ENCODE measurements at regions not wholly inside any gene's neighbourhood (a gene's known extent, or its start where the extent isn't known, plus 50 kb on each side); places are given as distances from the start of the nearest gene placed in this dataset.

DNA sequence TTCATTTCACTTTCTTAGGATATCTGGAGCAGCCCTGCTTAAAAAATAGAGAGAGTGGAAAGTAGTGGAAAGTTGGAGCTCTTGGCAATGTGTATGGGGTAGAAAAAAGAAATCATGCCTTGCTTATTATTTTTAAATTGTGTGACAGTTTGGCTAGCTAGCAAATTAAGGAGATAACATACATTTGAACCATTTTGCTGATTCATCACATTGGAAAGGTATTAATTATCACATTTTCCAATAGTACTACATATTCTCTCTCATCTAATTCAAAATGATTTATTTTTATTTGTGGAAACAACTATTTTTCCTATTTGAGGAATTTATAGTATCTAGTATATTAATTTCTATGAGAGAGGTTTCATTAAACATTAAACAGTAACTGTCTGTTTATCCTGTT is 280.4 kb downstream of the KLHL4 start:
- TF ChIP-seq POLR2A (IDR thresholded peaks at IDR 0.05; ENCODE audit: insufficient read depth in 1 of 2, low read depth in 2 of 2, low read length in 2 of 2) (no peak), NFE2 (CRISPR knock-in tag; IDR thresholded peaks at IDR 0.05) (no peak), ESRRA (CRISPR knock-in tag; IDR thresholded peaks at IDR 0.05; ENCODE audit: low read depth) (no peak), EZH2 (conservative IDR thresholded peaks at IDR 0.05; ENCODE audit: low read depth, low read length) (no peak)
- TF ChIP-seq, protein P1, sequence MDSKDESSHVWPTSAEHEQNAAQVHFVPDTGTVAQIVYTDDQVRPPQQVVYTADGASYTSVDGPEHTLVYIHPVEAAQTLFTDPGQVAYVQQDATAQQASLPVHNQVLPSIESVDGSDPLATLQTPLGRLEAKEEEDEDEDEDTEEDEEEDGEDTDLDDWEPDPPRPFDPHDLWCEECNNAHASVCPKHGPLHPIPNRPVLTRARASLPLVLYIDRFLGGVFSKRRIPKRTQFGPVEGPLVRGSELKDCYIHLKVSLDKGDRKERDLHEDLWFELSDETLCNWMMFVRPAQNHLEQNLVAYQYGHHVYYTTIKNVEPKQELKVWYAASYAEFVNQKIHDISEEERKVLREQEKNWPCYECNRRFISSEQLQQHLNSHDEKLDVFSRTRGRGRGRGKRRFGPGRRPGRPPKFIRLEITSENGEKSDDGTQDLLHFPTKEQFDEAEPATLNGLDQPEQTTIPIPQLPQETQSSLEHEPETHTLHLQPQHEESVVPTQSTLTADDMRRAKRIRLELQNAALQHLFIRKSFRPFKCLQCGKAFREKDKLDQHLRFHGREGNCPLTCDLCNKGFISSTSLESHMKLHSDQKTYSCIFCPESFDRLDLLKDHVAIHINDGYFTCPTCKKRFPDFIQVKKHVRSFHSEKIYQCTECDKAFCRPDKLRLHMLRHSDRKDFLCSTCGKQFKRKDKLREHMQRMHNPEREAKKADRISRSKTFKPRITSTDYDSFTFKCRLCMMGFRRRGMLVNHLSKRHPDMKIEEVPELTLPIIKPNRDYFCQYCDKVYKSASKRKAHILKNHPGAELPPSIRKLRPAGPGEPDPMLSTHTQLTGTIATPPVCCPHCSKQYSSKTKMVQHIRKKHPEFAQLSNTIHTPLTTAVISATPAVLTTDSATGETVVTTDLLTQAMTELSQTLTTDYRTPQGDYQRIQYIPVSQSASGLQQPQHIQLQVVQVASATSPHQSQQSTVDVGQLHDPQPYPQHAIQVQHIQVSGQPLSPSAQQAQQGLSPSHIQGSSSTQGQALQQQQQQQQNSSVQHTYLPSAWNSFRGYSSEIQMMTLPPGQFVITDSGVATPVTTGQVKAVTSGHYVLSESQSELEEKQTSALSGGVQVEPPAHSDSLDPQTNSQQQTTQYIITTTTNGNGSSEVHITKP (CRISPR knock-in tag; IDR thresholded peaks at IDR 0.05; ENCODE audit: low read depth), result no peak

All from HepG2 (cell line).